ENCODE measurements at regions not wholly inside any gene's neighbourhood (a gene's known extent, or its start where the extent isn't known, plus 50 kb on each side); places are given as distances from the start of the nearest gene placed in this dataset.

- H3K4me2 ChIP-seq (ENCODE audit: low read depth, low read length, poor library complexity, severe bottlenecking) = no peak overlapping the region
- H3F3A ChIP-seq (ENCODE audit: insufficient read depth) = no peaks in the 10 kb centered on the region
- H3K79me2 ChIP-seq (ENCODE audit: insufficient read depth, low read length) = no peaks in the 10 kb centered on the region
- no peaks in the 10 kb centered on the region for H3K27me3 ChIP-seq (ENCODE audit: low read length)
- TF ChIP-seq CTCF (IDR thresholded peaks at IDR 0.05; ENCODE audit: insufficient read depth, low read length, poor library complexity, severe bottlenecking) = no peak
- no peak for TF ChIP-seq EZH2phosphoT487 (conservative IDR thresholded peaks at IDR 0.05; ENCODE audit: low read length)
- no peak overlapping the region for H3K4me3 ChIP-seq (ENCODE audit: insufficient read depth, low read length, poor library complexity, severe bottlenecking)
- no peaks in the 10 kb centered on the region for H3K9me3 ChIP-seq (ENCODE audit: insufficient read depth, low read length)
- H3K9me2 ChIP-seq (replicated peaks; ENCODE audit: insufficient read depth, low read length) = no peaks in the 10 kb centered on the region
- no peaks in the 10 kb centered on the region for H4K20me1 ChIP-seq (ENCODE audit: low read depth, low read length)
- H3K9ac ChIP-seq (ENCODE audit: low read length) = no peak overlapping the region
- H2AFZ ChIP-seq (ENCODE audit: low read depth, low read length, severe bottlenecking) = no peak overlapping the region
- H3K36me3 ChIP-seq (ENCODE audit: low read length) = no peaks in the 10 kb centered on the region
- H3K27ac ChIP-seq (ENCODE audit: low read depth, low read length) = no peak overlapping the region
These were observed 306.7 kb downstream of the RDH14 start for GRCh38 chr2:18253686-18254197.

- H3K9me2 ChIP-seq (replicated peaks; ENCODE audit: insufficient read depth, low read length) = no peaks in the 10 kb centered on the region
- H3K9ac ChIP-seq (ENCODE audit: low read length) = no peak overlapping the region
- no peak overlapping the region for H3K4me3 ChIP-seq (ENCODE audit: insufficient read depth, low read length, poor library complexity, severe bottlenecking)
- H3K9me3 ChIP-seq (ENCODE audit: insufficient read depth, low read length) = no peaks in the 10 kb centered on the region
- no peaks in the 10 kb centered on the region for H3F3A ChIP-seq (ENCODE audit: insufficient read depth)
- H4K20me1 ChIP-seq (ENCODE audit: low read depth, low read length) = no peaks in the 10 kb centered on the region
- H3K4me2 ChIP-seq (ENCODE audit: low read depth, low read length, poor library complexity, severe bottlenecking) = no peak overlapping the region
- H3K27me3 ChIP-seq (ENCODE audit: low read length) = no peaks in the 10 kb centered on the region
- H3K79me2 ChIP-seq (ENCODE audit: insufficient read depth, low read length) = no peaks in the 10 kb centered on the region
- no peaks in the 10 kb centered on the region for H3K36me3 ChIP-seq (ENCODE audit: low read length)
- TF ChIP-seq EZH2phosphoT487 (conservative IDR thresholded peaks at IDR 0.05; ENCODE audit: low read length) (no peak), CTCF (IDR thresholded peaks at IDR 0.05; ENCODE audit: insufficient read depth, low read length, poor library complexity, severe bottlenecking) (no peak)
- no peak overlapping the region for H2AFZ ChIP-seq (ENCODE audit: low read depth, low read length, severe bottlenecking)
- H3K27ac ChIP-seq (ENCODE audit: low read depth, low read length) = no peak overlapping the region
These were observed 309.0 kb downstream of the RDH14 start for GRCh38 chr2:18251486-18251885.

- no peak overlapping the region for H3K27ac ChIP-seq (ENCODE audit: low read depth, low read length)
- no peaks in the 10 kb centered on the region for H3K9me2 ChIP-seq (replicated peaks; ENCODE audit: insufficient read depth, low read length)
- H3K4me2 ChIP-seq (ENCODE audit: low read depth, low read length, poor library complexity, severe bottlenecking) = no peak overlapping the region
- no peaks in the 10 kb centered on the region for H3F3A ChIP-seq (ENCODE audit: insufficient read depth)
- H3K4me3 ChIP-seq (ENCODE audit: insufficient read depth, low read length, poor library complexity, severe bottlenecking) = no peak overlapping the region
- H3K9me3 ChIP-seq (ENCODE audit: insufficient read depth, low read length) = no peaks in the 10 kb centered on the region
- H2AFZ ChIP-seq (ENCODE audit: low read depth, low read length, severe bottlenecking) = no peak overlapping the region
- no peaks in the 10 kb centered on the region for H3K79me2 ChIP-seq (ENCODE audit: insufficient read depth, low read length)
- no peaks in the 10 kb centered on the region for H3K36me3 ChIP-seq (ENCODE audit: low read length)
- H3K27me3 ChIP-seq (ENCODE audit: low read length) = no peaks in the 10 kb centered on the region
- TF ChIP-seq CTCF (IDR thresholded peaks at IDR 0.05; ENCODE audit: insufficient read depth, low read length, poor library complexity, severe bottlenecking) (no peak), EZH2phosphoT487 (conservative IDR thresholded peaks at IDR 0.05; ENCODE audit: low read length) (no peak)
- no peaks in the 10 kb centered on the region for H4K20me1 ChIP-seq (ENCODE audit: low read depth, low read length)
- no peak overlapping the region for H3K9ac ChIP-seq (ENCODE audit: low read length)
These were observed 313.0 kb downstream of the RDH14 start for GRCh38 chr2:18247282-18248110.
